Adrenal gland (tissue), 9 donors: ENCODE measurements at regions not wholly inside any gene's neighbourhood (a gene's known extent, or its start where the extent isn't known, plus 50 kb on each side); places are given as distances from the start of the nearest gene placed in this dataset.

ENCODE experiments used
- DNase-seq, 7 donors: peaks; one replicate each; pipeline ENCODE4 v3.0.0-alpha.2; 2019 to 2020
- H3K27ac ChIP-seq, 5 donors: fragments of 200-600 bp; sonication (generic) in 4 of 5; 1 replicate in 3 of 5; 2 replicates in 2 of 5; pipeline versions ENCODE4 v1.5.1 to v1.8.0; 2016 to 2020; ENCODE audit warnings: mild to moderate bottlenecking in 1 of 5
- H3K27me3 ChIP-seq: fragments of 200-600 bp; 2 replicates; pipeline ENCODE4 v1.8.0; 2021
- H3K36me3 ChIP-seq, 2 donors: fragments of 200-600 bp; replicated peaks in 1 of 2; 1 replicate in 1 of 2; 2 replicates in 1 of 2; pipeline versions ENCODE4 v1.5.1 to v1.8.0; 2018 to 2022
- H3K4me1 ChIP-seq, 2 donors: fragments of 200-600 bp; replicated peaks in 1 of 2; 1 replicate in 1 of 2; 2 replicates in 1 of 2; pipeline versions ENCODE4 v1.5.1 to v1.8.0; 2018 to 2021
- H3K4me3 ChIP-seq, 4 donors: fragments of 200-600 bp; sonication (generic) in 3 of 4; one replicate each; pipeline ENCODE4 v1.5.1; 2016 to 2018
- H3K9me3 ChIP-seq, 3 donors: fragments of 200-600 bp; sonication (generic) in 1 of 3; replicated peaks in 1 of 3; 1 replicate in 2 of 3; 2 replicates in 1 of 3; pipeline versions ENCODE4 v1.5.1 to v1.8.0; 2016 to 2021
- CTCF ChIP-seq, 6 experiments: fragments of 450-650 bp in 4 of 6; fragments of 200-600 bp in 2 of 6; sonication (generic) in 1 of 6; IDR thresholded peaks; 1 replicate in 5 of 6; 2 replicates in 1 of 6; pipeline versions ENCODE4 v1.5.1 to v1.8.0; 2016 to 2021; ENCODE audit warnings: antibody characterized with exemption in 6 of 6, mild to moderate bottlenecking in 2 of 6, moderate library complexity in 1 of 6
- POLR2A ChIP-seq, 2 donors: fragments of 450-650 bp; IDR thresholded peaks; one replicate each; pipeline ENCODE4 v1.6.1; 2017; ENCODE audit warnings: antibody characterized with exemption in 2 of 2, mild to moderate bottlenecking in 2 of 2, moderate library complexity in 1 of 2
- WGBS, 4 donors: extraction: QIAGEN DNeasy Blood & Tissue Kit in 2 of 4; methylation state at CpG; one replicate each; pipeline versions ENCODE4 v1.1.5 to v1.1.7; 2013 to 2017; 5-methylcytosine and 5-hydroxymethylcytosine counted together
- intact Hi-C, 2 donors: fragments of 100-400 bp; cut with DNase I; formaldehyde crosslinking; loops; one replicate each; pipeline versions ENCODE4 v1.14.1 to v1.15.0; 2022 to 2023
- donor health status: healthy with polysubstance abuse.
- donor health status: Bipolar disorder and iron deficiency.
- donor health status: DM: yes; HTN: yes; CAD: no.
- donor health status: DM: no; HTN: no; CAD: no.
- donor health status: DM: no; HTN: no; CAD: no.

GRCh38 chr12:124704619-124705018, 137.2 kb upstream of the NCOR2 start:
- WGBS, 4 donors, result 91 to 94% (median 93%) methylated on average over 9 to 13 of the region's 13 CpGs
- H3K4me1 ChIP-seq, result peaks cover 0 to 10% of the 10 kb centered on the region in 2 donors
- no peak for DNase-seq
- H3K36me3 ChIP-seq, result no peaks in the 10 kb centered on the region
- intact Hi-C loops, result no loop called here
- no peak overlapping the region for H3K27ac ChIP-seq
- no peak for TF ChIP-seq POLR2A (IDR thresholded peaks at IDR 0.05)
- H3K4me3 ChIP-seq, result no peak overlapping the region
- H3K9me3 ChIP-seq, result no peaks in the 10 kb centered on the region
- no peaks in the 10 kb centered on the region for H3K27me3 ChIP-seq

- WGBS, 4 donors, result 72 to 86% (median 79%) methylated on average over 8 of the region's 8 CpGs
- Histone ChIP-seq H3K36me3 (no peaks in the 10 kb centered on the region), H3K4me1 (peaks cover 0 to 10% of the 10 kb centered on the region in 2 donors), H3K9me3 (no peaks in the 10 kb centered on the region), H3K4me3 (no peak overlapping the region), H3K27ac (no peak overlapping the region), H3K27me3 (no peaks in the 10 kb centered on the region)
- no peak for TF ChIP-seq CTCF (IDR thresholded peaks at IDR 0.05)
- intact Hi-C loops, result no loop called here
- DNase-seq, result no peak
These were observed 136.4 kb upstream of the NCOR2 start for GRCh38 chr12:124703856-124704255.

GRCh38 chr12:124702736-124703135, 135.3 kb upstream of the NCOR2 start:
- Histone ChIP-seq H3K9me3 (no peaks in the 10 kb centered on the region), H3K4me1 (peaks cover 0 to 10% of the 10 kb centered on the region in 2 donors), H3K27ac (no peak overlapping the region), H3K27me3 (no peaks in the 10 kb centered on the region), H3K4me3 (no peak overlapping the region), H3K36me3 (no peaks in the 10 kb centered on the region)
- TF ChIP-seq CTCF (IDR thresholded peaks at IDR 0.05) (no peak), POLR2A (IDR thresholded peaks at IDR 0.05) (no peak)
- DNase-seq, result no peak
- intact Hi-C loops, result no loop called here
- 94 to 100% (median 98%) methylated on average over 1 of the region's 1 CpG for WGBS, 4 donors

- WGBS, 4 donors, result 60 to 84% (median 66%) methylated on average over 11 to 17 of the region's 17 CpGs
- Histone ChIP-seq H3K27me3 (no peaks in the 10 kb centered on the region), H3K4me1 (peaks cover 0 to 16% of the 10 kb centered on the region in 2 donors), H3K36me3 (no peaks in the 10 kb centered on the region), H3K9me3 (no peaks in the 10 kb centered on the region), H3K4me3 (no peak overlapping the region), H3K27ac (peak overlapping the region in 2 of 5 donors; percentile 22 to 60)
- peak in 2 of 7 donors; percentile 39 to 57 for DNase-seq
- TF ChIP-seq CTCF (IDR thresholded peaks at IDR 0.05) (no peak), POLR2A (IDR thresholded peaks at IDR 0.05) (no peak)
- intact Hi-C loops, result no loop called here
These were observed 133.6 kb upstream of the NCOR2 start for GRCh38 chr12:124700810-124701592.

GRCh38 chr12:124699909-124700308, 132.5 kb upstream of the NCOR2 start:
- TF ChIP-seq POLR2A (IDR thresholded peaks at IDR 0.05) (no peak), CTCF (IDR thresholded peaks at IDR 0.05) (no peak)
- Histone ChIP-seq H3K4me1 (peaks cover 0 to 16% of the 10 kb centered on the region in 2 donors), H3K9me3 (no peaks in the 10 kb centered on the region), H3K27me3 (no peaks in the 10 kb centered on the region), H3K4me3 (no peak overlapping the region), H3K27ac (no peak overlapping the region), H3K36me3 (no peaks in the 10 kb centered on the region)
- WGBS, 4 donors, result 86 to 89% (median 88%) methylated on average over 14 of the region's 14 CpGs
- no peak for DNase-seq
- intact Hi-C loops, result no loop called here
